IMR-90 (cell line): ENCODE measurements at regions not wholly inside any gene's neighbourhood (a gene's known extent, or its start where the extent isn't known, plus 50 kb on each side); places are given as distances from the start of the nearest gene placed in this dataset.

Source experiments
- ATAC-seq: fragments of 200-7000 bp; cut with Tn5 transposase; 2 replicates; pipeline ENCODE4 v1.9.1; 2020; ENCODE audit warnings: low read depth, mild to moderate bottlenecking, moderate library complexity
- BruUV-seq: library from RNA; stranded (reverse); fragments of 400-500 nt; replicated peaks from 2 replicates; lab custom pipeline; 2021; lab: Mats Ljungman, UMichigan
- CTCF ChIA-PET: fragments of 300-600 bp; formaldehyde crosslinking; extraction: SDS; loops from one replicate; lab custom pipeline; 2021; ENCODE audit warnings: antibody characterized with exemption; lab: Yijun Ruan, JAX
- POLR2A ChIA-PET: fragments of 300-600 bp; sonication (Branson Sonifier 250); formaldehyde crosslinking; loops from one replicate; lab custom pipeline; 2022; ENCODE audit warnings: antibody characterized with exemption; ENCODE audit not compliant: unreplicated experiment; lab: Charles Lee
- DNase-seq: peaks from one replicate; pipeline ENCODE4 v3.0.0; 2013
- H2AFZ ChIP-seq: replicated peaks from 2 replicates; pipeline ENCODE3; 2013; ENCODE audit warnings: low read length, mild to moderate bottlenecking; ENCODE audit not compliant: poor library complexity
- H2AK5ac ChIP-seq: 2 replicates; pipeline ENCODE4 v1.6.1; 2013; ENCODE audit warnings: low read depth, low read length, inconsistent platforms
- H2AK9ac ChIP-seq: replicated peaks from 2 replicates; pipeline ENCODE3; 2013; ENCODE audit warnings: mild to moderate bottlenecking, low read depth, low read length, moderate library complexity; ENCODE audit not compliant: poor library complexity
- H2BK120ac ChIP-seq: 2 replicates; pipeline ENCODE4 v1.6.1; 2013; ENCODE audit warnings: low read depth, low read length, inconsistent platforms
- H2BK15ac ChIP-seq: 3 replicates; pipeline ENCODE4 v1.6.1; 2013; ENCODE audit warnings: low read depth, low read length, inconsistent platforms
- H2BK20ac ChIP-seq: 2 replicates; pipeline ENCODE4 v1.6.1; 2013; ENCODE audit warnings: low read depth, mild to moderate bottlenecking, inconsistent platforms, low read length, moderate library complexity
- H2BK5ac ChIP-seq: 2 replicates; pipeline ENCODE4 v1.6.1; 2013; ENCODE audit warnings: mild to moderate bottlenecking, low read depth, low read length, inconsistent platforms; ENCODE audit not compliant: poor library complexity, severe bottlenecking
- H3K14ac ChIP-seq: replicated peaks from 2 replicates; pipeline ENCODE4 v1.6.1; 2013; ENCODE audit warnings: low read depth, low read length, inconsistent platforms
- H3K18ac ChIP-seq: 2 replicates; pipeline ENCODE4 v1.6.1; 2013; ENCODE audit warnings: low read depth, low read length, control low read depth
- H3K23ac ChIP-seq: 2 replicates; pipeline ENCODE4 v1.6.1; 2013; ENCODE audit warnings: low read depth, low read length, inconsistent platforms
- H3K27ac ChIP-seq: 2 replicates; pipeline ENCODE4 v1.5.1; 2013; ENCODE audit warnings: mild to moderate bottlenecking, control low read depth, low read length; ENCODE audit not compliant: insufficient read depth
- H3K27me3 ChIP-seq: 2 replicates; pipeline ENCODE4 v1.6.1; 2013; ENCODE audit warnings: low read length; ENCODE audit not compliant: control insufficient read depth, insufficient read depth
- H3K36me3 ChIP-seq: 2 replicates; pipeline ENCODE4 v1.6.1; 2013; ENCODE audit warnings: low read length, mixed read lengths; ENCODE audit not compliant: control insufficient read depth, insufficient read depth
- H3K4ac ChIP-seq: 2 replicates; pipeline ENCODE4 v1.6.1; 2013; ENCODE audit warnings: low read depth, low read length, inconsistent platforms
- H3K4me1 ChIP-seq: 2 replicates; pipeline ENCODE4 v1.6.1; 2013; ENCODE audit warnings: low read length, mixed read lengths; ENCODE audit not compliant: control insufficient read depth, insufficient read depth
- H3K4me2 ChIP-seq: 2 replicates; pipeline ENCODE4 v1.6.1; 2013; ENCODE audit warnings: low read depth, mild to moderate bottlenecking, control low read depth, low read length, moderate library complexity
- H3K4me3 ChIP-seq: 2 replicates; pipeline ENCODE4 v1.5.1; 2013; ENCODE audit warnings: low read depth, mild to moderate bottlenecking, control low read depth, low read length, moderate library complexity; ENCODE audit not compliant: insufficient read depth
- H3K56ac ChIP-seq: 2 replicates; pipeline ENCODE4 v1.6.1; 2013; ENCODE audit warnings: low read length, inconsistent platforms; ENCODE audit not compliant: insufficient read depth; ENCODE audit errors: extremely low read depth
- H3K79me1 ChIP-seq, 2 experiments: 2 replicates each; pipeline ENCODE4 v1.6.1; 2013; ENCODE audit warnings: low read length in 2 of 2, inconsistent platforms in 1 of 2, low read depth in 1 of 2
- H3K9ac ChIP-seq: 2 replicates; pipeline ENCODE4 v1.6.1; 2013; ENCODE audit warnings: low read depth, low read length, control low read depth
- H3K9me1 ChIP-seq: 2 replicates; pipeline ENCODE4 v1.6.1; 2013; ENCODE audit warnings: low read length, inconsistent platforms; ENCODE audit not compliant: insufficient read depth
- H3K9me3 ChIP-seq: 2 replicates; pipeline ENCODE4 v1.6.1; 2013; ENCODE audit warnings: low read length; ENCODE audit not compliant: control insufficient read depth, insufficient read depth
- H4K20me1 ChIP-seq: 2 replicates; pipeline ENCODE4 v1.6.1; 2013; ENCODE audit warnings: low read length, inconsistent platforms; ENCODE audit not compliant: insufficient read depth
- H4K5ac ChIP-seq: 2 replicates; pipeline ENCODE4 v1.6.1; 2013; ENCODE audit warnings: mild to moderate bottlenecking, low read depth, low read length, control low read depth
- H4K8ac ChIP-seq, 2 experiments: 2 replicates each; pipeline ENCODE4 v1.6.1; 2013; ENCODE audit warnings: low read depth in 2 of 2, low read length in 2 of 2, control low read depth in 1 of 2, inconsistent platforms in 1 of 2
- H4K91ac ChIP-seq: 2 replicates; pipeline ENCODE4 v1.6.1; 2013; ENCODE audit warnings: low read depth, low read length, inconsistent platforms; ENCODE audit not compliant: insufficient read depth
- CEBPB ChIP-seq: IDR thresholded peaks from 2 replicates; pipeline ENCODE4 v1.6.1; 2012; ENCODE audit warnings: low read depth, low read length, improper control_type of control experiment
- FOS ChIP-seq: fragments of 150-350 bp; IDR thresholded peaks from 2 replicates; pipeline ENCODE4 v1.6.1; 2016; ENCODE audit warnings: low read depth, low read length
- MAFK ChIP-seq: IDR thresholded peaks from 2 replicates; pipeline ENCODE4 v1.6.1; 2012; ENCODE audit warnings: low read depth, low read length, improper control_type of control experiment
- MAZ ChIP-seq: IDR thresholded peaks from 2 replicates; pipeline ENCODE4 v1.6.1; 2012; ENCODE audit warnings: low read depth, mild to moderate bottlenecking, low read length, improper control_type of control experiment, moderate library complexity, borderline replicate concordance
- MXI1 ChIP-seq: IDR thresholded peaks from 2 replicates; pipeline ENCODE4 v1.6.1; 2012; ENCODE audit warnings: low read depth, mild to moderate bottlenecking, low read length, moderate library complexity, borderline replicate concordance
- NFE2L2 ChIP-seq: fragments of 150-350 bp; IDR thresholded peaks from 2 replicates; pipeline ENCODE4 v1.6.1; 2016; ENCODE audit warnings: low read depth, mild to moderate bottlenecking, low read length
- SMC3 ChIP-seq: fragments of 150-350 bp; IDR thresholded peaks from 2 replicates; pipeline ENCODE4 v1.6.1; 2016; ENCODE audit warnings: low read depth, mild to moderate bottlenecking, antibody characterized with exemption, low read length, moderate library complexity
- WGBS, 2 experiments: methylation state at CpG; one replicate each; pipeline versions ENCODE4 v1.1.5 to v1.1.7; 2013; ENCODE audit warnings: missing lambda C conversion rate in 2 of 2; ENCODE audit not compliant: insufficient read length in 1 of 2; ENCODE audit errors: extremely low coverage in 2 of 2; 5-methylcytosine and 5-hydroxymethylcytosine counted together
- dilution Hi-C: fragments of 300-500 bp; cut with HindIII; formaldehyde crosslinking; loops from one replicate; pipeline ENCODE4 v1.14.3; 2018; ENCODE audit warnings: low sequenced_read_pairs; ENCODE audit not compliant: unreplicated experiment
- in situ Hi-C: fragments of 300-500 bp; cut with MboI; formaldehyde crosslinking; loops from 3 replicates; pipeline ENCODE4 v1.14.3; 2019; ENCODE audit warnings: low sequenced_read_pairs, inconsistent platforms, mixed read lengths
- intact Hi-C: fragments of 100-400 bp; cut with micrococcal nuclease; formaldehyde crosslinking; loops from 2 replicates; pipeline ENCODE4 v1.10.0; 2022
- TF ChIP-seq, protein P1 (sequence below): fragments of 150-350 bp; IDR thresholded peaks from 2 replicates; pipeline ENCODE4 v1.6.1; 2017; ENCODE audit warnings: mild to moderate bottlenecking, antibody characterized with exemption, low read length, low read depth
- TF ChIP-seq, protein P2 (sequence below): conservative IDR thresholded peaks from 2 replicates; pipeline ENCODE4 v1.5.1; 2012; ENCODE audit warnings: mild to moderate bottlenecking, low read depth, low read length, improper control_type of control experiment

DNA sequence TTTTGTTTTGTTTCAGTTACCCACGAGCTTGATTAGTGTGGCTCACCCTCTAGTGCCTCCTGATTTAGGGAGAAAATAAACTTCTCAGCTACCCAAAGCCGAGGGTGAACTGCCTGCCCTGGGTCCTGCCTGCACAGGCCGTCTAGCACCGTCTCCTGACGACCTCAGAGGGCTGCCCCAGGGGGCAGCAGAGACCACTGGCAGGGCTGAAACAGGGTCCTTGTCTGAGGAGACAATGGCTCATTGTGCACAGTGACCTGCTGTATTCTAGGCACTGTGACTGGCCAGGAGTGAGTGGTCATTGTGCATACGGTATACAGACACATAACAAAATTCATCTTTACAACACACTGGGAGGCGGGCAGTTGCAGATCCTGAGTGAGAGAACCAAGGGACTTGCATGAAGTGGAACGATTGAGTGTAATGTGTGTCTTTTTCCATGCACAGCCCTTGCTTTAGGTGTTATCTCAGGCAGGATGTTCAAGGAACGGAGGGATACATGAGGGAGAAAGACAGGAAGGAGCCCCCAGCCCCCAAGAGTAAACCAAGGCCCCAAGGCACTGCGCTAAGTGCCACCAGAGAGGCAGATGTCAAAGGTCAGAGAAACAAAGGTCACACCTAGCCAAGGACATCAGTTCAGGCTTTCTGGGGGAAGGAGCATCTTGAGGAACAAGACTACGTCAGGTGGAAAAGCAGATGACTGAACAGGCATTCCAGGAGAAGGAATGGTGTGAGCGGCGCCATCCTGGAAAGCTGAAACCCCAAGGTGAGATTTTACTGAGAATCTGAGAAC is 421.3 kb downstream of the LPIN1 start:
- H3K27me3 ChIP-seq: no peaks in the 10 kb centered on the region
- in situ Hi-C loops: loop anchor here (10.0 kb wide), 1 partner anchor 547 kb away; the partner anchor contains the start of gene TRIB2
- H2BK20ac ChIP-seq: 0 out of 2 replicates have a peak overlapping the region, but pooled peaks have one; percentile 21
- H2BK15ac ChIP-seq: no peak overlapping the region; the same call in 2 of the 3 replicates
- H2AK5ac ChIP-seq: peak overlapping the region; percentile 5
- H3K27ac ChIP-seq: no peak overlapping the region
- BruUV-seq: no TSS peak
- no peak overlapping the region for H2BK5ac ChIP-seq
- peak overlapping the region; percentile 10 for H2AK9ac ChIP-seq
- no peak overlapping the region; the same call in 1 of the 2 replicates for H4K5ac ChIP-seq
- H3K36me3 ChIP-seq: no peaks in the 10 kb centered on the region
- no peaks in the 10 kb centered on the region for H4K20me1 ChIP-seq
- H3K23ac ChIP-seq: no peak overlapping the region
- 80% methylated on average over 7 of the region's 13 CpGs; no CpG with 5 or more reads in 1 of the 2 experiments for WGBS, 2 experiments
- dilution Hi-C loops: no loop called here
- H2AFZ ChIP-seq: peak overlapping the region; percentile 14
- H2BK120ac ChIP-seq: no peak overlapping the region; the same call in 1 of the 2 replicates
- DNase-seq (no peak), ATAC-seq (no peak)
- 0 out of 4 replicates have a peak, but pooled peaks cover 0 to 3% of the 10 kb centered on the region in 2 experiments for H3K79me1 ChIP-seq
- H4K91ac ChIP-seq: peak overlapping the region; percentile 22; the same call in 1 of the 2 replicates
- H3K4ac ChIP-seq: no peak overlapping the region
- peaks cover 15% of the 10 kb centered on the region for H3K9me1 ChIP-seq
- no peak overlapping the region for H3K14ac ChIP-seq
- H3K9me3 ChIP-seq: no peaks in the 10 kb centered on the region
- no peak overlapping the region for H3K56ac ChIP-seq
- H3K4me2 ChIP-seq: no peak overlapping the region
- H3K4me3 ChIP-seq: no peak overlapping the region
- TF ChIP-seq NFE2L2: no peak
- TF ChIP-seq MAZ: no peak
- TF ChIP-seq, protein P1, sequence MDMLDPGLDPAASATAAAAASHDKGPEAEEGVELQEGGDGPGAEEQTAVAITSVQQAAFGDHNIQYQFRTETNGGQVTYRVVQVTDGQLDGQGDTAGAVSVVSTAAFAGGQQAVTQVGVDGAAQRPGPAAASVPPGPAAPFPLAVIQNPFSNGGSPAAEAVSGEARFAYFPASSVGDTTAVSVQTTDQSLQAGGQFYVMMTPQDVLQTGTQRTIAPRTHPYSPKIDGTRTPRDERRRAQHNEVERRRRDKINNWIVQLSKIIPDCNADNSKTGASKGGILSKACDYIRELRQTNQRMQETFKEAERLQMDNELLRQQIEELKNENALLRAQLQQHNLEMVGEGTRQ: no peak
- TF ChIP-seq SMC3: no peak
- TF ChIP-seq CEBPB: no peak
- no peak for TF ChIP-seq FOS
- TF ChIP-seq MXI1: no peak
- no peak for TF ChIP-seq MAFK
- TF ChIP-seq, protein P2, sequence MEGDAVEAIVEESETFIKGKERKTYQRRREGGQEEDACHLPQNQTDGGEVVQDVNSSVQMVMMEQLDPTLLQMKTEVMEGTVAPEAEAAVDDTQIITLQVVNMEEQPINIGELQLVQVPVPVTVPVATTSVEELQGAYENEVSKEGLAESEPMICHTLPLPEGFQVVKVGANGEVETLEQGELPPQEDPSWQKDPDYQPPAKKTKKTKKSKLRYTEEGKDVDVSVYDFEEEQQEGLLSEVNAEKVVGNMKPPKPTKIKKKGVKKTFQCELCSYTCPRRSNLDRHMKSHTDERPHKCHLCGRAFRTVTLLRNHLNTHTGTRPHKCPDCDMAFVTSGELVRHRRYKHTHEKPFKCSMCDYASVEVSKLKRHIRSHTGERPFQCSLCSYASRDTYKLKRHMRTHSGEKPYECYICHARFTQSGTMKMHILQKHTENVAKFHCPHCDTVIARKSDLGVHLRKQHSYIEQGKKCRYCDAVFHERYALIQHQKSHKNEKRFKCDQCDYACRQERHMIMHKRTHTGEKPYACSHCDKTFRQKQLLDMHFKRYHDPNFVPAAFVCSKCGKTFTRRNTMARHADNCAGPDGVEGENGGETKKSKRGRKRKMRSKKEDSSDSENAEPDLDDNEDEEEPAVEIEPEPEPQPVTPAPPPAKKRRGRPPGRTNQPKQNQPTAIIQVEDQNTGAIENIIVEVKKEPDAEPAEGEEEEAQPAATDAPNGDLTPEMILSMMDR: no peak
- POLR2A ChIA-PET: no interaction called here
- H3K4me1 ChIP-seq: peaks cover 18% of the 10 kb centered on the region
- peak overlapping the region; percentile 25; the same call in 1 of the 2 replicates for H3K18ac ChIP-seq
- CTCF ChIA-PET: interaction anchor here (0.6 to 2.7 kb wide), 2 partner anchors 142 to 839 kb away, joined by 3 to 8 read pairs; no protein-coding TSS in a partner anchor
- peak overlapping the region in 1 of 2 experiments; percentile 68; a peak in 1 of 4 replicates for H4K8ac ChIP-seq
- intact Hi-C loops: loop anchor here (2.0 kb wide), 1 partner anchor 549 kb away; the partner anchor contains the start of gene TRIB2
- H3K9ac ChIP-seq: no peak overlapping the region
